GM12891 (cell line): ENCODE measurements at regions not wholly inside any gene's neighbourhood (a gene's known extent, or its start where the extent isn't known, plus 50 kb on each side); places are given as distances from the start of the nearest gene placed in this dataset.

Source experiments
- POLR2A ChIP-seq: IDR thresholded peaks from 2 replicates; pipeline ENCODE4 v1.6.1; 2011; ENCODE audit warnings: low read depth, low read length, control low read depth
- POLR2AphosphoS5 ChIP-seq: IDR thresholded peaks from 2 replicates; pipeline ENCODE4 v1.6.1; 2011; ENCODE audit warnings: low read depth, low read length, control low read depth
- POU2F2 ChIP-seq: IDR thresholded peaks from 2 replicates; pipeline ENCODE4 v1.6.1; 2011; ENCODE audit warnings: low read depth, mild to moderate bottlenecking, control low read depth, low read length, moderate library complexity
- SPI1 ChIP-seq: IDR thresholded peaks from 2 replicates; pipeline ENCODE4 v1.6.1; 2011; ENCODE audit warnings: low read depth, low read length, control low read depth
- TAF1 ChIP-seq: IDR thresholded peaks from 2 replicates; pipeline ENCODE4 v1.6.1; 2011; ENCODE audit warnings: low read depth, low read length, control low read depth

DNA sequence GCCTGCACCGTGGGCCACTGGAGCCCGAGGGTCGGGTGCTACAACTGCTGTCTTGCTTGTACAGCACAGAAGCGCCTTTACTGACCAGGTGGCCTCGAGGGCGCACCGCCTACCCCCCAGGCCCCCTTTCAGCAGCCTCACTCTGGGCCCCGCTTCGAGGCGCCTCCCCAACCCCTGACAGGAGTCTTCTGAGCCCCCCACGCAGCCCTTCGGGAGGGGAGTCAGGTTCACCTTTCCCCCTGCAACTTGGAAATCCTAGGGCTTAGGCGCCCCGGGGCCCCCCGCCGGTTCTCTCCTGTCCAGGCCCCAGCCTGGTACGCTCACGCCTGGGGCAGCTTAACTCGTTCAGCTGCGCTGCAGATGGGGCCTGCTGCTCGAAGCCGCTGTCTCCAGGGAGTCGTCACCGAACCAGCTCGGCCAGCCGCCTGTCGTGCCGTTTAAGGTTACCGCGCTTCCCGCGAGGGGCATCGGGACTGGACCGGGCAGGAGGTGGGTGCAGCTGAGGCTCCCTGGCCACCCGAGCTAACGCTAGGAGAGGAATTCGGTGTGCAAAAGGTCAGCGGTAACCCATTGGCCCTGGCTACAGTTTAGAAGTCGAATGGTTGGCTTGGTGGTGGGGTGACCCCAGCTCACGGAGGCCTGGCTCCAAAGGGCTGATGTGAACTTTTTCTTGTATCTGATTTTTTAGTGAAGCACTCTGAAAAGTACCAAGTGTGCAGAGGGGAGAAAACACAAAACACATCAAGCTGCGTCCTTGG lies 58.9 kb upstream of the BCOR start:
- TF ChIP-seq POLR2A (no peak), POLR2AphosphoS5 (no peak), TAF1 (no peak), SPI1 (no peak), POU2F2 (no peak)
